GM08714 (cell line): ENCODE measurements at regions not wholly inside any gene's neighbourhood (a gene's known extent, or its start where the extent isn't known, plus 50 kb on each side); places are given as distances from the start of the nearest gene placed in this dataset.

Experiments
- H3K4me3 ChIP-seq: fragments of 200-500 bp; sonication (Bioruptor generic); 2 replicates; pipeline ENCODE4 v1.5.1; 2014; ENCODE audit warnings: mild to moderate bottlenecking, low read length, inconsistent platforms
- ZNF274 ChIP-seq: IDR thresholded peaks from 2 replicates; pipeline ENCODE4 v1.6.1; 2012; ENCODE audit warnings: mild to moderate bottlenecking, low read depth, low read length

DNA sequence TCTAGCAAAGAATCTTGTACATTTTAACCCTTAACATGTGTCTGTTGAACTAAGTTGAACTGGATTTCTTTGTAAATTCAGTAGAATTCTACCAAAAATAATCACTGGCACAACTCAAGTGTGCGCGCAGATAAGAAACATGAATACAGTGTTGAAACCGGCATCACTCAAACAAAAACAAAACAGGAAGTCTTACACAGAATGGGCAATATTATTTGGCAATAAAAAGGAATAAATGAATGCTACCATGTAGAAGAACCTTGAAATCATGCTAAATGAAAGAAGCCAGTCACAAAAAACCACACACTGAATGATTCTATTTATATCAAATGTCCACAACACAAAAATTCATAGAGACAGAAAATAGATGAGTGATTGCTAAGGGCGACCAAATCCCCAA lies 102.9 kb upstream of the ZFHX3 start:
- TF ChIP-seq ZNF274: no peak
- H3K4me3 ChIP-seq: no peak overlapping the region

DNA sequence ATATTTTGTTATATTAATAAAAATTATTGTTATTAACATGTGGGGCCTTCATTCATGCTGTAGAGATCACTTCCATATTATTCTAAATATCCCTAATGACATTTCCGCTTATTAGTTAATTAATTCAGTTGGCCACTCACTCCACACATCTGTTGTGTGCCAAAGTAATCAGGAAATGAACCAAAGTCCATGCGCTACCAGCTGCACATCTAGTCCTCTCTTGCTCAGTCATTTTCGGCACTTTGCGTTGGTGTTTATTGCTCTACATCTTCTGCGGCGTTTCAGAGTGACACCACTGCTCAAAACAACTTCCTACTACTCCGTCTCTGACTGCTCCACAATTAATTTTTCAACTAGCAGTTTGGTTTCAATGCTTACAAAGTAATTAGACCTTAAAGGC lies 101.4 kb upstream of the ZFHX3 start:
- no peak overlapping the region for H3K4me3 ChIP-seq
- no peak for TF ChIP-seq ZNF274

DNA sequence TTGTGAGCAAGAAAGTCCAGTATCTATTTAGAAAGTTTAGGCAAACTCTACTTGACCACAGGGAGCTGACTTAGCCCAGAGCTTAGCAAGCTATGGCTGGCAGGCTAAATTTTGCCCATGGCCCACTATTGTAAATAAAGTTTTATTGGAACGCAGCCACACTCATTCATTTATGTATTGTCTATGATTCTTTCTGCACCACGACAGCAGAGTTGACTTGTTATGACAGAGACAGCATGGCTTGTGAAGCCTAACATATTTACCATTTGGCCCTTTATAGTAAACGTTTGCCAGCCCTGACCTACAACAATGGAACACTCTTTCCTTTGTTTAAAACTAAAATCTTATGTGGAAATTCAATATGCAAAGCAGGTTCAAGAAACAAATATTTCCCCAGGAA lies 100.0 kb upstream of the ZFHX3 start:
- no peak for TF ChIP-seq ZNF274

DNA sequence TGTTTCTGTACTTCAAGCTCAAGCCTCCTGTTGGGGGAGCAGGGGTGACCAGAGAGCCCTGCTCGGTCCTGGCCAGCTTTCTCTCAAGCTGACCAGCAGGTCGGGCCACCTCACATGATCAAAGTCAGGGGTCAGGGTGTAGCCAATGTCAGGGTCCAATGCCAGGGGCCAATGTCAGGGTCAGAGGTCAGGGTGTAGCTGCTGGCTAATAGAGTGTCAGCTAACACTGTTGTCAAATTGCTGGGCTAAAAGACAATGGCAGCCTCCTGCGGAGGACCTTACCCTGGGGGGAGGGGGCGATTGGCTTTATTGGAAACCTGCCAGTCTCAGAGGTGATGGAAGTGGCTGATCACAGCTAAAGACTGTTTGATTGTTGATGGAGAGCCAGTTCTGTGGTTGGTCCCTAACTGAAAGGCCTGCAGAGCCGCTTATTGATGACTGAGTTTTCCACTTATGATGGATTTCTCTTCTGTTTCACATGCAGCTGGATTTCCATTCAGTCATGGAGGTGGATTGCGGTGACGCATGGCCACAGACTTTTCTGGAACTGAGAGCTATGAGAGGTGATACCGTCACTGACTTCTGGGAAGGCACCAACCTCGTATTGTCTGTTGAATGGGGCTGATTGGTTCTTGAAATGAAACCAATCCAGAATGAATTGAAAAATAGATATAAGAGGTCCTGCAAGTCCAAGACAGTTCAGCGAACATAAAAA lies 97.4 kb upstream of the ZFHX3 start:
- H3K4me3 ChIP-seq: no peak overlapping the region
- no peak for TF ChIP-seq ZNF274

More for the DNA sequence above, 100.0 kb upstream of the ZFHX3 start:
- H3K4me3 ChIP-seq: no peak overlapping the region

DNA sequence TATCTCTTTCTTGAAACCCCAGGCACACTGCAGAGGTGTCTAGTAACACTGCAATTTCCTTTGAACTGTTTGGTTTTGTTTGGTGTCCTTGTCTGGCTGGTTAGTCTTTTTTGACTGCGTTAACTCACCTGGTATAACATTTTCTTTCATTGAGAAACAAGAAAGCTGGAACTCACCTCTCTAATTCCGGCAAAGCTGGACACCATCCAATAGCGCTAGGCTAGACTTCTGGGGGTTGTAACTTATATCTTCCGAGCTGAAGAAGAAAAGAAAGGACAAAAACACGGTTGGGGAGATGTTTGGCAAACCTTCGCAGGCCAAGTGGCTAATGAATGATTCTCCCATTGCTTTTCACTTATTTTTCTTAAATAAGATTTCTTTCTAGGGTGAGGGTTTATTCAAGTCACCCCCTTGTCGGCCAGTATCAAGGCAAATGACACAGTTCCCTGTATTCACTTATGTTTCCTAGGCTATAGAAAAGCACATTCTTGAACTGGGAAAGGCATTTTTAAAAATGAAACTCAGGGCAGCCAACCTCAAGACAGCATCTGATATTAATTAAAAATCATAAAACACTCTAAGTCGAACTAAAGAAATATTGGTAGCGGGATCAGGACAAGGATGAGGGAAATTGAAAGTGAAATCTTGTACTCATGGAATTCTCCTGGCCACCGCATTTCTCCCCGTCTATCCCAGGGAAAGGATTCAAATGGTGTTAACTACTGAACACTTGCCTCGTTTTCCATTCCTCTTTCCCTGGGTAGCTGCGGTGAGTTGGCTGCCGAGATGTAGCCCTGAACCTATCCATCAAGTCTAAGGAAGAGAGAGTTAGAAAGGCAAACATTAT lies 95.9 kb upstream of the ZFHX3 start:
- no peak for TF ChIP-seq ZNF274
- H3K4me3 ChIP-seq: no peak overlapping the region

DNA sequence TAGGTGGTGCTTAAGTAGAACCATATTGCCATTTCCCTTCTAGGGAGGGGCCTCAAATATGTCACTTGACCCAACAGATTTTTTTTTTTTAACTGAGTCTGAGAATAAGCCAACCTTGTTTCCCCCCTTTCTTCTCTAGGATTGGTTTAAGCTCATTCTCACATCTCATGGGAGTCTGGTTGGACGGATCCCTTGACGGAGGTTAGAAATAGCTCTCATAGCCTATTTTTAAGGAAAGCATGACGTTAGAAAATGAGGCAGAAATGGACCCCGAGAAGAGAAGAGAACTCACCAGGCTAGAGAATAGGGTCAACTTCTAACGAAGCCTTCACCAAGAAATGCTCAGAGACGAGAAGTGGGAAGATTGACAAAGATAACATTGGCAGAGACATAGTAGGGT lies 95.1 kb upstream of the ZFHX3 start:
- no peak overlapping the region for H3K4me3 ChIP-seq
- no peak for TF ChIP-seq ZNF274

DNA sequence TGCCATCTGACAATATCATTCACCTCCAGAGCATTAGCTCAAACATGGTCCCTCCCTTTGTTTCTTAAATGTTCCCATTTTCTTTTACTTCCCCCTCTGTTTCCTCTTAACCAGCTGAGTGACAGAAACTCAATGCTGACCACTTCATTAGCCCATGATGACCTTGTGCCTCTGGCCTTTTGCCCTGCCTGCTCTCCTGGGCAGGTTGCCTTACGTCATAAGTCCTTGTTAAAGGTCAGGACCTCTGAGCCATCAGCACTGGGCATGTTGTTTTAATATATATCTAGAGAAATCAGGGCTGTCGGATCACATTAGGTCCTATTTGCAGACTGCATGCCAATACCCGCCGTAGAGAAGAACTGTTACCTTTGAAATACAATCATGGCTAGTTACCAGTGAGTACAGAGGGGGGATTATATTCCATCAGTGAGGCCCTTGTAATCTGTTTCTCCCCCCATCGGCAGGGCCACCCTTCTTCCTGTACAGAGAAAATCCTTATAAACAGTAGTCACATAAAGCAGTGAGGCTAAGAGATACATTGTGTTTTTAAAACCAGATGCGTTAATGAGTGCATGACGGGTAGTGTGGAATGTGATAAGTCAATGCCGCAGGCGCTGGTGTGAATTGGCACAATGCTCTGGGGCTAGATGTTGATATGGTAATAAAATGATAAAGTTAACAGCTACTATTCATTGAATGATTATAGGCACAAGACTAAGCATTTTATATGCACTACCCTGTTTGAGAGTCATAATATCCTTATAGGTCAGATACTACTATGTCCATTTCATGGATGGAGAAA lies 94.3 kb upstream of the ZFHX3 start:
- H3K4me3 ChIP-seq: no peak overlapping the region
- no peak for TF ChIP-seq ZNF274

DNA sequence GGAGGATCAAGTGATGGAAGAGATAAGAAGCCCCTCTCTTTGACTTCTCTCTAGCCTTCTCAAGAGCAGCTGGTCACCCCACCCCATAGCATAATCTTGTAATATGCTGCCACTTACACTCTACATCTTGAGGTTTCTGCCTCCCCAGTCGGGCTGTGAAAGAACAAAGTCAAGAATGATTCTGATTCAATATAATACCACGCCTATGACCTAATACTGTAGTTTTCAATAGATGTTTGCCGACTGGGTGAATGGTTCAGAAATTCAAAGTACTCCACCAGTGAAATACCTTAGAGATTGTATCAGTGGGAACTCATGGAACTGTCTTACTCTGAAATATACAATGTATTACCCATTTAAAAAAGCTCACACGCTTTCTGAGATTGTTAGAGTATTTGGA lies 93.0 kb upstream of the ZFHX3 start:
- no peak overlapping the region for H3K4me3 ChIP-seq
- no peak for TF ChIP-seq ZNF274

DNA sequence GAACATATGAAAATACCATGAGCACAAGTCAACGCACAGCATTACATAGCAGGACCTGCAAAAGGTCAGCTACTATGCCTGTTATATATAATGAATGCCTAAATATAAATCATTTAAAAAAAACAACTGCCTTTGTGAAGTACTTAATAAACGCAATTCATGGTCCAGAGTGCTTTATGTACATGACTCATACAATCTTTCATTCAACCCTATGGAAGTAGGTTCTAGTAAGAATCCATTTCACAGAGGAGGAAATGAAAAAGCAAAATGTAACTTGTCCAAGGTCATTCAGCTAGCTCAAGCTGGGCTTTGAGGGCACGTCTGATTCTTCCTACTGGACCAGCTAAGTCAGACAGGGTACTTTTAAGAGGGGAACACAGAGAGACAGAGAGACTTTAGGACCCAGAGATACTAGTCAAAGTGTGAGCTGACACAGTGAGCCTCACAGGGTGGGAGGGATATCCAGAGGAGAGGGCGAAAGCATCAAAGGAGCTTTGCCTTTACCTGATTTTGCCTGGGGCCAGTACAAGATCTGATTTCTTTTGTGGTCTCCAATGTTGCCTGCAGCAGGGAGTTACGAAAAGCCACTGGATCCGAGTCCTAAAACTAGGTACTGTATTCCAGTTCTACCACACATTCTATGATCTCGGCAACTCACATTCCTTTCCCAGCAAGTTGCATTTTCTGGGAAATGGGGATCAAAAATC lies 83.4 kb upstream of the ZFHX3 start:
- no peak for TF ChIP-seq ZNF274
- no peak overlapping the region for H3K4me3 ChIP-seq

DNA sequence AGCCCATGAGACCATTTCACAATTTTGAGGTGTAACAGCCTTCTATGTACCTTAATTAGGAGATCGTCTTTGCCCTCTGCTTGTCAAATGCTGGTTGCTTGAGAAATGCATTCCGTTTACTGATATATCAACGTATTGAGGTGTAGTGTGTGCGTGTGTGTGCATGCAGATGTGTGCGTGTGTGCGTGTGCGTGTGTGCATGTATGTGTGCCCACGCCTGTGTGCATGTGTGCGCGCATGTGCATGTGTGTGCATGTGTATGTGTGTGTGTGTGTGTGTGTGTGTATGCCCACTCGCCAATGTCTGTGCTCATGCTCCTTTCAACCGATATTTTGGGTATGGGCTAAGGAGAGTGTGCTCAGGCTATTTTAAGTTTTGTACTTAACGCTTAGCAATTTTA lies 81.5 kb upstream of the ZFHX3 start:
- TF ChIP-seq ZNF274: no peak

DNA sequence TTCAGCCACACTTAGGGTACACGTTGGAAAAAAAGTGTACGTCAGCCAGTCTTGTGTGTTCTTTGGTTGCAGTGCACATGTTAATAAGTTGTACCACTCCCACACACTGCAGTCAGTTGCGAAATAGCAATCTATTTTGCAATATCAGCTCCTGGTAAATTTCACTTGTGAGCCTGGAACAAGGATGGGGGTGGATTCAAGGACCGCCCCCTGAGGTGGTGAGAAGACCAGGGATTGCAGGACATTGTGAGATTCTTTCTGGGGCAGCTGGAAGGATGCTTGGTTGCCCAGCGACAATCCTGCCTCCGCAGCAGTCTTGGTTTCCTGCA lies 78.6 kb upstream of the ZFHX3 start:
- no peak for TF ChIP-seq ZNF274

More for the DNA sequence above, 81.5 kb upstream of the ZFHX3 start:
- H3K4me3 ChIP-seq: no peak overlapping the region

DNA sequence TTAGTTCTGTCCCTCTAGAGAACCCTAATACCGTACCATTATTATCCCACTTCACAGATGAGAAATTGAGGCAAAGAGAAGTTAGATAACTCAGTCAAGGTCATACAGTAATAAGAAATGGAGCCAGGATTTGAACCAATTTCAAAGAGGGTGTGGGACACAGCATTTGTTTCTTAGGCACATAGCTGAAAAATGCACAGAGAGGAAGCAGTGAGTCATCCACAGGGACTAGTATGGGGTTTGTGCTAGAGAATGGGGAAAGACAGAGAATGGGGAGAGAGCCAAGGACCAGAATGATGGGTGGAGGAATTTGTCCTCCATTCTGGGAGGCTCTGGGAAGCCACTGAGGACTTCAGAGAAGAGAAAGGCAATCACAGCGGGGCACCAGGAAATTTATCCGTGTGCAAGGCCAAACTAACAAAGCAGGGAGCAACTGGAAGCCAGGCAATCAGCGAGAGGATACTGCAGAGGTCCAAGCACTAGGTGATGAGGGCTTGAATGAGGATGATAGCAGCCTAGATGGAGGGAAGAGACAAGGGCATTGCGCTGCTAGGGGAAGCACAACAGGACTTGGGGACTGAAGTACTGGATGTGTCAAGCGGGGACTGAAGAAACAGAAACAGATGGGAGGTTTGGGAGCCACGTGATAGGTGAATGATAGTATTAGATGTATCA lies 78.1 kb upstream of the ZFHX3 start:
- H3K4me3 ChIP-seq: no peak overlapping the region
- no peak for TF ChIP-seq ZNF274

More for the DNA sequence above, 78.6 kb upstream of the ZFHX3 start:
- no peak overlapping the region for H3K4me3 ChIP-seq

DNA sequence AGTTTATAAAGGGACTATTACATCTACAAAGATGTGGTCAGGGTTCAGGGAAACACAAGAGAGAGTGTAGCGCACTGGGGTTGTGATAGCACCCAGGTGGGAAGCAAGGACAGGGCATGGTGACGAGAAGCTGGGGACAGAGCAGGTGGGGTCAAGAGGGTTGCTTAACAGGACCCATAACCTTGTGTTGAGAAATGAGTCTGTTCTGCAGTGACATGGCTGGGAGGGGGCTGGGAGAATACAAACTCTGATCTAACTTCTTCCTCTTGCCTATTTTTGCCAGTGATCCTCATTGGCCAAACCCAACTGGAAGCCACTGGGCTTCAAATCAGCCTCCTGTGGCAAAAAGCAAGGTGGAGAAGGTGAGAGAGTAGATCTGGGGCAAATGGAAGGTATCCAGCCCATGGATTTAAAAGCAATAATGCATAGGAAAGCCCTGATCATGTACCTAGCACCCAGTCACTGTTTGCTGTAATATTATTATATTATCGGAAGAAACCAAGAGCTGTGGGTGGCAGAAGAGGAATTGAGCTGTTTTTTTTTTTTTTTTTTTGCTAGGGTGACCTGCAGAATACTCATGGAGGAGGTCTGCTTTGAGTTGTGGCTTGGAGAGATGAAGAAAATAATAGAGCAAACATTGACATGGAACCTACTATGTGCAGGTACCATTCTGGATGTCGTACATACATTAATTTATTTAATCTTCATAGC lies 76.9 kb upstream of the ZFHX3 start:
- H3K4me3 ChIP-seq: no peak overlapping the region
- TF ChIP-seq ZNF274: no peak
